ENCODE measurements at regions not wholly inside any gene's neighbourhood (a gene's known extent, or its start where the extent isn't known, plus 50 kb on each side); places are given as distances from the start of the nearest gene placed in this dataset.

- no peak for DNase-seq (ENCODE audit: low read depth)
These were observed 51.5 kb upstream of the TMEM200A start for GRCh38 chr6:130314271-130314670.

DNA sequence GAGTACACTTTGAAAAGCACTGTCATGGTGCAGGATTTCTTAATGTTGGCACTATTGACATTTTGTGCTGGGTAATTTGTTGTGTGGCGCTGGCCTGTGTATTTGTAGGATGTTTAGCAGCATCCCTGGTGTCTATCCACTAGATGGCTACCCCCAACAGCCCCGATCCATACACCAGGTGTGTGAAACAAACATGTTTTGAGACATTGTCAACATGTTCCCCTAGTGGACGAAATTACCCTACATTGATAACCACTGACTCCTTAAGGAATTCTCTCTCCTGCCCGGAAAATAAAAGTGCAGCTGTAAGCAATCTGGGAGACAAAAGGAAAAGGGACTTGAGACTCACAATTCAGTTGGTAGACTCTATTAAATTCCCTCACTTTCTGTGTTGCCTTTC, 52.6 kb upstream of the TMEM200A start:
- DNase-seq (ENCODE audit: low read depth) = no peak

DNA sequence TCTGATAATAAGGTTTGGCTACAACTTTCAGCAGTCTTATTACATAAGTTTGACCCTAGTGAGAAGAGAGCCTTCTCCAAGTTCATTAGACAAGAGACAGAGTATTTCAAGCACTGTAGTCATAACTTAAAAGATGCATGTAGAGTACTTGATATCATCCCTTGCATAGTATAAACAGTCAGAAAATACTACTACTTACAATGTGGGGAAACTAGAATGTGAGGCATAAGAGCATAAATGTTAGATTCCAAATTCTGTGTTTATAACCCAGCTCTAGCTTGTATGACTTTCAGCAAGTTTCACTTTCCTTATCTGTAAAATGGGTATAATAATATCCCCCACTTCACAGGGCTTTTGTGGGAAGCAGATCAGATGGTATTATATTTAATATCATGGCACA, 56.8 kb upstream of the TMEM200A start:
- DNase-seq (ENCODE audit: low read depth) = no peak

DNA sequence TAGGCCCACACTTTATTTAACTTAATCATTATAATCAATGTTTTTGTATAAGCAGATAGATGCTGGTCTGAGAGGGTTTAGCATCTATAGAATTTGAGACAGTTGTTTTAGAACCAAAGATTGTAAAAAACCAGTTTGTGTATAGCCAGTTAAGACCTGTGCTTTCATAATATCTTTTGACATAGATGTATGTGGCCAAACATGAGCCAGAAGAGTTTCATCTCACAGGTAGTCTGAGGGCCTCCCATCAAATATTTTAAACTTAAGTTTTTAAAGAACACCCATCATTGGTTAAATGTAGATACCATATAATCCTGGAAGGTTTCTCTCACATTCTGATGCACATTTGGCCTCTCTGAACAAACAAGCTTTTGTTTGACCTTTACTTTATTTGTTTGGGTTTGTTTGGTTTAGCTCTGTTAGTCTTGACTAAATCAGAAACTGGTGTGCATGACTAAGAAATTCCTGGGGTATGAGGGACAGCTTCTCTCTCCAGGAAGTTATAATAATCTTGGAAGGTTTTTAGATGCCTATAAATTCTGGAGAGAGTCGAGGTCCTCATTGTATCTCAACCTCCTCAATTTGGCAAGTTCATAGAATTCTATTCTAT, 58.0 kb upstream of the TMEM200A start:
- peak; percentile 65 for DNase-seq (ENCODE audit: low read depth)

DNA sequence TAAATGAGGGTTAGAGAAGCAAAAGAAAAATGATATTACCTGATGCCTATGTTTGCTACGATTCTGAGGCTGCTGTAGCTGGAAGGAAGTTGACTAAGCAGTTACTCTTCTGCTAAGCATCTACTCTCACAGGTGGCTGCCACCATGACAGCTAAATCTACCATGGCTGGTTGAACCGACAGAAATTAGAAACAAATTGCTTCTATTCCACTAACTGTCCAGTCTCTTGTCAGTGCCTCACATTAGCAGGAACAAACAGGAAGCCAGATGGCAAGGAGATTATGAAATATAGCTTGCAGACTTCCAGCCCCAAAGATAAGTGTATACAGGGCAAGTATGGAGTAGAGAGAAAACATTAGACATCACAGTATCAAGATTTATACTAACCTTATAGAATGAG, 59.4 kb upstream of the TMEM200A start:
- no peak for DNase-seq (ENCODE audit: low read depth)

DNA sequence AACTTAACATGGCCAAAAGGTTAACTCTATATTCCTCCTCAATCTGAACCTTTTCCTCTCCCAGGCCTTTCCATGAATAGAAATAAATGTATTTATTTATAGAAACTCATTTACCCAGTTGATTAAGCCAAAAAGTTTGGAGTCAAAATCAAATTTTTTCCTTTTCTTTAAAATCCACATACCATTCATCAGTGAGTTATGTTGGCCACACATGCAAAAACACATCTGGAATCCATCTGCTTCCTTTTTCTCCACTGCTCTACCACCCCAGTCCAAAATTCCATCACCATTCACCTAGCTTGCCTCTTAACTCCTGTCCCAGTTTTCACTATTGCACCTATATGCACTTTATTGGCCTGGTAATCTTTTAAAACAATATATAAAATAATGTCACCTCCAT, 62.4 kb upstream of the TMEM200A start:
- peak; percentile 39 for DNase-seq (ENCODE audit: low read depth)

DNA sequence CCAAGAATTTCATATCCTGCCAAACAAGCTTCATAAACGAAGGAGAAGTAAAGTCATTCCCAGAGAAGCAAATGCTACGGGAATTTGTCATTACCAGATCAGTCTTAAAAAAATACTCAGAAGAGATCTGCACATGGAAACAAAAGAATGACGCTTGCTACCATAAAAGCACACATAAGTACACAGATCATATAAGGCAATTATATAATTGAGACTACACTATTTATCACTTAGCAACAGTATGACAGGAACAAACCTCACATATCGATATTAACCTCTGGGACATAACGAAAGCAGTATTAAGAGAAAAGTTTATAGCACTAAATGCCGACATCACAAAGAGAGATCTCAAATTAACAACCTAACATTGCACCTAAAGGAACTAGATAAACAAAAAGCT, 67.6 kb upstream of the TMEM200A start:
- DNase-seq (ENCODE audit: low read depth) = no peak

DNA sequence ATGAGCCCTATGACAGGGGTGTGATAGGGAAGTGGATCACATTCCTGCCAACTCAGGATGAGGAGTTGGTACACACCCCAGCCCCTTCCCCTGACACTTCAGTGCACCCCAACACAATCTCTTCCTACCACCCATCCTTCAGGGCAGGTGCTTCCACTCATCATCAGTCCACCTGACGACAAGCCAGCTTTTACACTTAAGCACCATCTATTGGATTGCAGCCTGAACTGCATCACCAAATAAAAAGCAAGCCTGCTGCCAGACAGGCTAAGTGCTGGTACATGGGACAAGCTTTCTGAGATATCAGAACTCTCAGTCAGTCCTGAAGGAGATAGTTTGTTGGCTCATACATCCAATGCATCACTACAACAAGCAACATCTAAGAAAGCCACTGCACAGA, 69.0 kb upstream of the TMEM200A start:
- no peak for DNase-seq (ENCODE audit: low read depth)

- DNase-seq (ENCODE audit: low read depth) = no peak
These were observed 71.0 kb upstream of the SAMD3 start for GRCh38 chr6:130293800-130294199.

GRCh38 chr6:130288065-130288464, 65.3 kb upstream of the SAMD3 start:
- DNase-seq (ENCODE audit: low read depth) = no peak

DNA sequence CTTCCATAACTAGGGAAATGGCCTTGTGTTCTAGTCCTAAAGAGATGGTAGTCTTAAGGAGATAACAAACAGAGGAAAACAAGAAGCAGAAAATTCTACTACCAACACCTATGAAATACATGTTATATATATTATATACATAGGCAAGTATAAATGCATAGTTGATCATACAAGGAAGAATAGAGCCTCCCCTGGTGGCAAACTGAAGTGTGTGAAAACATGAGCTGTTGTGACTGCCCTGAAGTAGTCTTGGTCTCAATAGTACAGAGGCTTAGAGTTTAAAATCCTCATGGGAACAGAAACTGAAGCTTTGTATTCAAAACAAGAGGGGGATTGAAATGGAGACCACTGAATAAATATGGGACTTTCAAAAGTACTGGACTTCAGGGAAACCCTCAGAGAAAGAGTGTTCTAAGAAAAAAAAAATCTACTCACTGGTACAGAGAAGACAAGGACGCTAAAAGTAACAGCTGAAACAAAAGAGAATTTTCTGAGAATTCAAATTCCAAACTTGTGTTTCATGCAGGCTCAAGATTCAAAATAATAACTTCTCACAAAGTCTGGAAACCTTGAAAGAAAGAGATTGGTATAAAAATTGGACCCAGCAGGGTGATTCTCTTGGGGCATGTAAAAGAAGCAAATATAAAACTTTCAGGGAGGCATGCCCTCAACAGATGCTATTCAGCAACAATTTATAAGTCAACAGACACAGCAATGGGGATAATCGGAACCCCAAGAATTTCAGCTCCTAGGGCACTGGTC, 59.7 kb upstream of the SAMD3 start:
- no peak for DNase-seq (ENCODE audit: low read depth)

DNA sequence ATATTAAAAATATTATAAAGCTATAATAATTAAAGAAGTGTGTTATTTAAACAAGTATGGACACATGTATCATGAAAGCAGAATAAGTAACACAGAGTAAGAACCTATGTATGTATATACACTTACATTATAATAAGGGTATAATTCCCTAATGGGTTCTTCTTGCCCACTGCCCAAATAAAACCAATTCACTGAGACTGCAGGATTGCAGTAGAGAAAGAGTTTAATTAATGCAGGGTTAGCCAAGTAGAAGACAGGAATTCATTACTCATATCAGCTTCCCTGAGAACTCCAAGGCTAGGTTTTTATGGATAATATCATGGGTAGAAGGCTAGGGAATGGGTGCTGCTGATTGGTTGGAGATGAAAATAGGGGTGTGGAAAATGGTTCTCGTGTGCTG, 53.8 kb upstream of the SAMD3 start:
- DNase-seq (ENCODE audit: low read depth) = no peak

DNA sequence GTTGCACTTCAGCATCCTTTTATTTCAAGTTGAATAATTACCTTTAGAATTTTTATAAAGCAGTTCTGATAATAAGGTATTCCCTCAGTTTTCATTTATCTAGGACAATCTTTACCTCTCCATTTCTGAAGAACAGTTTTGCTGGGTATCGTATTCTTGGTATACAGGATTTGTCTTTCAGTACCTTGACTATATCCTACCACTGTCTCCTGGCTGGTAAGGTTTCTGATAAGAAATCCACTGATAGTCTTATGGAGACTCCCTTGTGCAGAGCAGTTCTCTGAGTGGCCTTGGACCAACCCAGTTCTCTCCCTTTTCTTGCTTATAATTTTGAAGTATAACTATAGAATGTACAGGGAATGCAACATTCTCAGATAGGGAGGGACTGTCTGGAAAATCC, 51.3 kb upstream of the SAMD3 start:
- no peak for DNase-seq (ENCODE audit: low read depth)
